Neuron (in vitro differentiated cells): ENCODE measurements at regions not wholly inside any gene's neighbourhood (a gene's known extent, or its start where the extent isn't known, plus 50 kb on each side); places are given as distances from the start of the nearest gene placed in this dataset.

Experiments used
- H2AFZ ChIP-seq: one replicate; pipeline ENCODE4 v1.6.1; 2013; ENCODE audit warnings: low read depth, mild to moderate bottlenecking, inconsistent platforms, low read length, moderate library complexity
- H3K27me3 ChIP-seq: one replicate; pipeline ENCODE4 v1.6.1; 2013; ENCODE audit warnings: low read length; ENCODE audit not compliant: insufficient read depth
- H3K36me3 ChIP-seq: one replicate; pipeline ENCODE4 v1.6.1; 2013; ENCODE audit warnings: low read length; ENCODE audit not compliant: insufficient read depth
- H3K4me1 ChIP-seq: one replicate; pipeline ENCODE4 v1.6.1; 2013; ENCODE audit warnings: low read length; ENCODE audit not compliant: insufficient read depth
- H3K4me3 ChIP-seq: 2 replicates; pipeline ENCODE4 v1.5.1; 2013; ENCODE audit warnings: mild to moderate bottlenecking, low read length, moderate library complexity
- H3K9me3 ChIP-seq: one replicate; pipeline ENCODE4 v1.6.1; 2013; ENCODE audit warnings: low read length

GRCh38 chr5:143870362-143870761 lies 58.4 kb downstream of the HMHB1 start:
- Histone ChIP-seq H3K27me3 (peaks cover 3% of the 10 kb centered on the region), H3K4me1 (peaks cover 13% of the 10 kb centered on the region), H3K4me3 (no peak overlapping the region), H3K36me3 (no peaks in the 10 kb centered on the region), H3K9me3 (no peaks in the 10 kb centered on the region), H2AFZ (no peak overlapping the region)

DNA sequence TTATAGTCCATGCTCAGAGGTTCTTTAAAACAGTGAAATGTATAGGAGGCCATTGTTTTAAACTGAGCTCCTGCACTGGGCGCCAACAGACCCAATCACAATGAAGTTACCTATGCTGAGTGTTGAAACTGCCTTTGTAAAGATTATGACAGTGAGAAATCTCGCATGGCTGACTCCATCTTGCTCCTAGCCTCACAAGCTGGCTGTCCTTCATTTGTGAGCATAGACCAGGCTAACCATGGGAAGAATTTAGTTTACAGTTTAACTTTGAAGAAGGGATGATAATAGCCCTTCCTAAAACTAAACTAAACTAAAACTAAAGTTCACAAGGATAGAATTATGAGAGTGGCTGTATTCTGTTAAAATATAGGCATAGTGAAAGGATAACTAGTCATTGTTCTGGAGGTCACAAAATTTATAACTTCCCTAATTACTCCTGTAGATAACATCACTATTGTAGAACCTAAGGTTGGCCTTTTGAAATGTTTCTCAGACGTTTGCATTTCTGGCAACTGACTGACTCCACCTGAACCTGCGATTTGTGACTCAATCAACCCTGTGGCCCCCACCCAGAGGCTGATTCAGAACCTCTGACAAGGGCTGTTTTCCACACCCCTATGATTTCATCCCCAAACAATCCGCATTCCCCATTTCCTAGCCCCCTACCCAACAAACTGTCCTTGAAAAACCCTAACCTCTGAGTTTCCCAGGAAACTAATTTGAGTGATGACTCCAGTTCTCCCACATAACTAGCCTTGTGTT lies 59.1 kb downstream of the HMHB1 start:
- Histone ChIP-seq H3K4me1 (peaks cover 8% of the 10 kb centered on the region), H3K9me3 (no peaks in the 10 kb centered on the region), H3K27me3 (peaks cover 3% of the 10 kb centered on the region), H3K4me3 (no peak overlapping the region), H2AFZ (no peak overlapping the region), H3K36me3 (no peaks in the 10 kb centered on the region)

DNA sequence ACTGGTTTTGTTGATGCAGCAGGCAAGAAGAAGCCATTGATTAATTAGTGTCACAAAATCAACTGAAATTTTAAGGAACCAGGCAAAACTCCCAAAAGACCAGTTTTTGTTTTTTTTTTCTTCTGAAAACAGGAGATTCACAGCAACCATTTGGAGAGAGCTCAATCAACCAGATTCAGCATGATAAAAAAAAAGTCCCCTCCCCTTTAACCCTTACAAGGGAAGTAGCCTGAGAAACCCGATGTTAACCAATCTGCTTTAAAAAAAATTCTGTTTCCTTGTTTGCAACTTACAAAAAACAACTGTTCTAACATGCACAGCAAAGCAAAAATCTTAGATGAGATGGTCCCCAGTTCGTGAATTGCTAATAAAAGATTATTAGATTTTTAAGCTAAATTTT lies 59.7 kb downstream of the HMHB1 start:
- no peak overlapping the region for H3K4me3 ChIP-seq
- H2AFZ ChIP-seq, result no peak overlapping the region

DNA sequence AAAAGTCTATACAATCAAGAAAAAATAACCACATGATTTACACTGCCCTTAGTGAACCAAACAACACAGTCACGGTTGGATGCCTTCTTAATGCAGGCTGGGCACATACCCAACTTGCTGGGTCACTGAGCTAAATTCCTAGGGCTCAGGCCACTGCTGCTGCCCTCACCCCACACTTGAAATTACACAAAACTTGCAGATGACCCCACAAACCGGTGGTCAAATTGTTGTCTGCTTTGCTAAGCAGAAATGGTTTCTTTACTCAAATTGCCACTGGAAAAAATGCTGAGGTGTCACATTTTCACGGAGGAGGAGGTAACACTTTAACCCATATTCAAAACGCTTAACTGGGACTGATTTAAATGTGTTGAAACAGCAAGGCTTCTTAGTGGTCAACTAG lies 62.4 kb downstream of the HMHB1 start:
- Histone ChIP-seq H3K4me1 (peaks cover 15% of the 10 kb centered on the region), H3K27me3 (no peaks in the 10 kb centered on the region), H3K4me3 (no peak overlapping the region), H2AFZ (no peak overlapping the region), H3K9me3 (no peaks in the 10 kb centered on the region), H3K36me3 (no peaks in the 10 kb centered on the region)

More for the DNA sequence above, 59.7 kb downstream of the HMHB1 start:
- peaks cover 8% of the 10 kb centered on the region for H3K4me1 ChIP-seq
- peaks cover 3% of the 10 kb centered on the region for H3K27me3 ChIP-seq
- no peaks in the 10 kb centered on the region for H3K36me3 ChIP-seq
- no peaks in the 10 kb centered on the region for H3K9me3 ChIP-seq

GRCh38 chr5:143877196-143877595 lies 65.2 kb downstream of the HMHB1 start:
- Histone ChIP-seq H2AFZ (no peak overlapping the region), H3K27me3 (no peaks in the 10 kb centered on the region), H3K4me3 (no peak overlapping the region), H3K9me3 (no peaks in the 10 kb centered on the region), H3K4me1 (peaks cover 15% of the 10 kb centered on the region), H3K36me3 (no peaks in the 10 kb centered on the region)

GRCh38 chr5:143878430-143878829 lies 66.5 kb downstream of the HMHB1 start:
- Histone ChIP-seq H3K4me1 (peaks cover 15% of the 10 kb centered on the region), H3K27me3 (no peaks in the 10 kb centered on the region), H3K9me3 (no peaks in the 10 kb centered on the region), H3K36me3 (no peaks in the 10 kb centered on the region), H3K4me3 (no peak overlapping the region), H2AFZ (no peak overlapping the region)

DNA sequence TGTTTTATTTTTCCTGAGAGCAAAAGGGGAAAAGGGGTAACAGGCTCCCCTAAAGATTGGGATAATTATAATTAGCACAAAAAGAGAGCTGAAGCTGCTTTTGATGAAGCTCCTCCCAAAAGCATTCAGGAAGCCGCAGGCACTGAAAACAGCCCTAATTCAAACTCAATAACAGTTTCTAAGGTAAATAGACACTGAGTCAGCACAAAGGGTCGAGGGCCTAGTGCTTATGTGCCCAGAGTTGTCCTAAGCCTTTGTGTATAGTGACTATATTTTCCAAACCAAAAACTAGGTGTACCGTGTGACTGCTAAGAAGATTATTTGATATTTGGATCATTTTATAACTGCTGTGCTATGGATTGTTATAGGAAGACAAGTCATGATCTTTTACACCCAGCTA lies 67.7 kb downstream of the HMHB1 start:
- Histone ChIP-seq H2AFZ (peak overlapping the region; percentile 11), H3K9me3 (no peaks in the 10 kb centered on the region), H3K27me3 (no peaks in the 10 kb centered on the region), H3K36me3 (no peaks in the 10 kb centered on the region), H3K4me1 (peaks cover 8% of the 10 kb centered on the region), H3K4me3 (no peak overlapping the region)

- H3K36me3 ChIP-seq, result no peaks in the 10 kb centered on the region
- H3K4me1 ChIP-seq, result peaks cover 7% of the 10 kb centered on the region
- no peaks in the 10 kb centered on the region for H3K9me3 ChIP-seq
- H3K4me3 ChIP-seq, result no peak overlapping the region
- no peak overlapping the region for H2AFZ ChIP-seq
- no peaks in the 10 kb centered on the region for H3K27me3 ChIP-seq
Observed at GRCh38 chr5:143880178-143880577, 68.2 kb downstream of the HMHB1 start.

DNA sequence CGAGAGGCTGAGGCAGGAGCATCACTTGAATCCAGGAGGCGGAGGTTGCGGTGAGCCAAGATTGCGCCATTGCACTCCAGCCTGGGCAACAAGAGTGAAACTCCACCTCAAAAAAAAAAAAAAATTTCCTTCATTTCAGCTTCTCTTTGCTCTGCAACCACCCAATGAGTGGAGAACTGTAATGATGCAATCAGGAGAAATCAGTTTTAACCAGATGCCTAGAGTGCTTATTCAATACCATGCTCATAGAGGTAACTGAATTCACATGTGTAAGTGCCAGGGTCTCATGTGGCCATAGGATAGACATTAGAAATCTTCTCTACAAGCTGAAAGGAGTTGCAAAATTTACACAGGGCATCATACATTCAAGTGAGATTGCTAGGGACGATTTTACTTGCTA lies 70.6 kb downstream of the HMHB1 start:
- Histone ChIP-seq H3K9me3 (no peaks in the 10 kb centered on the region), H3K4me3 (no peak overlapping the region), H3K27me3 (no peaks in the 10 kb centered on the region), H3K4me1 (peaks cover 6% of the 10 kb centered on the region), H3K36me3 (no peaks in the 10 kb centered on the region), H2AFZ (no peak overlapping the region)

DNA sequence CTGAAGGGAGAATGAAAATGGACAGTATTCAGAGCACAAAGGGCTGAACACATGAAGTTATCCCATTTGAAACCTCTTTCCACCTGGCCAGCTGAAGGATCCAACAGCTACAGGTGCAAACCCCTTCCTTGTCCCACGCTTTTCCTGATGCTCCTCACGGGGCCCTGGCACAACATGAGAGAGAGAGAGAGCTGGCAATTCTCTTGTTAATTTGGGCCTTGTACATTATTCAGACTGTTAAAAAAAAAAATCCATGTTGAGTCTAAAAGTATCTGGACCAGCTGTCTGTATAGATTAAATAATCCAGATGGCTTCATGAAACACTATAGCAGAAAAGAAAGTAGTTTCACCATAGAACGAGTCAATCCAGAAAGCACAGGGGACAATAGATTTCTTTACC lies 74.1 kb downstream of the HMHB1 start:
- Histone ChIP-seq H3K4me1 (peaks cover 17% of the 10 kb centered on the region), H2AFZ (no peak overlapping the region), H3K9me3 (no peaks in the 10 kb centered on the region), H3K36me3 (no peaks in the 10 kb centered on the region), H3K4me3 (no peak overlapping the region), H3K27me3 (no peaks in the 10 kb centered on the region)

- Histone ChIP-seq H2AFZ (no peak overlapping the region), H3K9me3 (no peaks in the 10 kb centered on the region), H3K4me1 (peaks cover 22% of the 10 kb centered on the region), H3K27me3 (no peaks in the 10 kb centered on the region), H3K4me3 (no peak overlapping the region), H3K36me3 (no peaks in the 10 kb centered on the region)
Observed at GRCh38 chr5:143886651-143887638, 75.0 kb downstream of the HMHB1 start.

GRCh38 chr5:143887903-143888665 lies 76.1 kb downstream of the HMHB1 start:
- Histone ChIP-seq H3K9me3 (no peaks in the 10 kb centered on the region), H3K4me1 (peaks cover 22% of the 10 kb centered on the region), H3K27me3 (no peaks in the 10 kb centered on the region), H2AFZ (peak overlapping the region; percentile 48), H3K4me3 (no peak overlapping the region), H3K36me3 (no peaks in the 10 kb centered on the region)

DNA sequence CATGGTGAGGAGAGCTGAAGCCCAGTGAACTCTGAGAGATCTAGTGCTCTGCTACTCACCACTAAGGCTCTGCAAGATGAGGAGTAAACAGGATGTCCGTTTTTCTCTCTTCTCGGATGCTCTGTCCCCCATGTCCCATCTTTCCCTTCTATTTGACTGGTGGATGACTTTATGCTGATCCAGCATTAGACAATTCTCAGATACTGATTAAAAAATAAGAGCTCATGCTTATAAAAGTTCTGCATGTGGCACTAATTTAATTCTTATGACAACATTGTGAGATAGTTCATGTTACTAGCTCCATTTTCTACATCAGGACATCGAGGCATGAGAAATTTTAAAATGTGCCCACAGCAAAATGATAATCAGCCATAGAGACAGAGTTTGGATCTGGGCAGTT lies 77.0 kb downstream of the HMHB1 start:
- Histone ChIP-seq H3K36me3 (no peaks in the 10 kb centered on the region), H3K27me3 (no peaks in the 10 kb centered on the region), H3K9me3 (no peaks in the 10 kb centered on the region), H3K4me3 (no peak overlapping the region), H3K4me1 (peaks cover 22% of the 10 kb centered on the region), H2AFZ (no peak overlapping the region)
